Ovary (tissue), 7 donors: ENCODE measurements at regions not wholly inside any gene's neighbourhood (a gene's known extent, or its start where the extent isn't known, plus 50 kb on each side); places are given as distances from the start of the nearest gene placed in this dataset.
"Not testable (repeated sequence)": the region's sequence is repeated elsewhere in the genome, so short reads cannot be mapped to it uniquely, and the experiment has no call there.

Experiments
- DNase-seq, 5 donors: peaks; one replicate each; pipeline ENCODE4 v3.0.0-alpha.2; 2019 to 2020
- H3K27ac ChIP-seq, 2 donors: fragments of 200-600 bp; one replicate each; pipeline versions ENCODE4 v1.5.1 to v1.8.0; 2019 to 2022
- H3K27me3 ChIP-seq: fragments of 200-600 bp; one replicate; pipeline ENCODE4 v1.8.0; 2022
- H3K36me3 ChIP-seq: fragments of 200-600 bp; sonication (generic); one replicate; pipeline ENCODE4 v1.5.1; 2019
- H3K4me1 ChIP-seq: one replicate; pipeline ENCODE4 v1.8.1; 2013; ENCODE audit warnings: mild to moderate bottlenecking, moderate library complexity; ENCODE audit not compliant: insufficient read depth
- H3K4me3 ChIP-seq: fragments of 200-600 bp; sonication (generic); one replicate; pipeline ENCODE4 v1.5.1; 2017
- H3K9me3 ChIP-seq, 2 donors: fragments of 200-600 bp in 1 of 2; sonication (generic) in 1 of 2; one replicate each; pipeline versions ENCODE4 v1.5.1 to v1.8.1; 2013 to 2019; ENCODE audit warnings: mild to moderate bottlenecking in 1 of 2, moderate library complexity in 1 of 2
- CTCF ChIP-seq, 3 donors: fragments of 450-650 bp in 2 of 3; fragments of 200-600 bp in 1 of 3; IDR thresholded peaks; one replicate each; pipeline versions ENCODE4 v1.5.1 to v1.8.0; 2016 to 2022; ENCODE audit warnings: antibody characterized with exemption in 3 of 3, mild to moderate bottlenecking in 1 of 3
- EP300 ChIP-seq: sonication (generic); formaldehyde crosslinking; IDR thresholded peaks from one replicate; pipeline ENCODE4 v1.6.1; 2017; ENCODE audit warnings: antibody characterized with exemption
- POLR2A ChIP-seq: fragments of 450-650 bp; IDR thresholded peaks from one replicate; pipeline ENCODE4 v1.6.1; 2017; ENCODE audit warnings: antibody characterized with exemption, mild to moderate bottlenecking, moderate library complexity
- WGBS, 3 donors: extraction: QIAGEN DNeasy Blood & Tissue Kit in 1 of 3; methylation state at CpG; one replicate each; pipeline versions ENCODE4 v1.1.5 to v1.1.7; 2013 to 2017; 5-methylcytosine and 5-hydroxymethylcytosine counted together
- intact Hi-C, 4 donors: fragments of 100-400 bp; cut with DNase I; formaldehyde crosslinking; loops; one replicate each; pipeline versions ENCODE4 v1.11.0 to v1.15.1; 2022 to 2023
- donor health status: DM: no; HTN: no; CAD: no; lungs with moderate emphysema.
- donor health status: DM: no; HTN: no; CAD: no.
- donor health status: Bipolar disorder and iron deficiency.
- donor health status: DM: no; HTN: no; CAD: no.
- donor health status: DM: yes; HTN: yes; CAD: no.

- DNase-seq: peak; percentile 59 to 87 (median 73)
- H3K4me1 ChIP-seq, H3K27ac ChIP-seq, H3K4me3 ChIP-seq, H3K9me3 ChIP-seq, H3K27me3 ChIP-seq, H3K36me3 ChIP-seq: not testable (repeated sequence)
- intact Hi-C loops: loop anchor here (5.0 to 10.0 kb wide), 2 partner anchors 325 to 638 kb away; partner anchors contain the start of gene OLFM1 (in 4 of the 4)
- WGBS, 3 donors: 7 to 10% (median 9%) methylated on average over 43 of the region's 43 CpGs
- peak; percentile 93 to 98 (median 97) for TF ChIP-seq CTCF (IDR thresholded peaks at IDR 0.05)
These were observed 67.1 kb upstream of the PPP1R26 start for GRCh38 chr9:135412315-135413085.

DNA sequence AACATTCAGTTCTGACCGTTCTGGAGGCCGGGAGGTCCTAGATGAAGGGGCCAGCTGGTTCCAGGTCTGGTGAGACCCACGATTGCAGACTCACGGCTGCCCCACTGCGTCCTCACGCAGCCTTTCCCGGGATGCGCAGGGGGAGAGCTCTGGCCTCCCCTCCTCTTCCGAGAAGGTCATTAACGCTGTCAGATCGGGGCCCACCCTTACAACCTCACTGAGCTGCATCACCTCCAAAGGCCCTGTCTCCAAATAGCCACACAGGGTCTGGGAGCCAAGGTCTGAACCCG is 66.6 kb upstream of the PPP1R26 start:
- H3K27ac ChIP-seq: no peak overlapping the region
- H3K4me1 ChIP-seq: no peaks in the 10 kb centered on the region
- H3K9me3 ChIP-seq: no peaks in the 10 kb centered on the region
- TF ChIP-seq EP300 (no peak), CTCF (IDR thresholded peaks at IDR 0.05) (no peak), POLR2A (no peak)
- no peaks in the 10 kb centered on the region for H3K36me3 ChIP-seq
- no peaks in the 10 kb centered on the region for H3K27me3 ChIP-seq
- WGBS, 3 donors: 57 to 64% (median 62%) methylated on average over 10 to 12 of the region's 12 CpGs
- intact Hi-C loops: loop anchor here (5.0 to 10.0 kb wide), 2 partner anchors 326 to 638 kb away; partner anchors contain the start of gene OLFM1 (in 4 of the 4)
- DNase-seq: no peak
- H3K4me3 ChIP-seq: no peak overlapping the region

- 82 to 85% (median 84%) methylated on average over 18 of the region's 18 CpGs for WGBS, 3 donors
- H3K27me3 ChIP-seq: no peaks in the 10 kb centered on the region
- no peak overlapping the region for H3K4me3 ChIP-seq
- no peaks in the 10 kb centered on the region for H3K9me3 ChIP-seq
- no peaks in the 10 kb centered on the region for H3K4me1 ChIP-seq
- TF ChIP-seq POLR2A (no peak), CTCF (IDR thresholded peaks at IDR 0.05) (no peak), EP300 (no peak)
- H3K36me3 ChIP-seq: no peaks in the 10 kb centered on the region
- DNase-seq: no peak
- H3K27ac ChIP-seq: no peak overlapping the region
- intact Hi-C loops: loop anchor here (5.0 to 10.0 kb wide), 2 partner anchors 326 to 639 kb away; partner anchors contain the start of gene OLFM1 (in 4 of the 4)
These were observed 66.1 kb upstream of the PPP1R26 start for GRCh38 chr9:135413461-135413860.

DNA sequence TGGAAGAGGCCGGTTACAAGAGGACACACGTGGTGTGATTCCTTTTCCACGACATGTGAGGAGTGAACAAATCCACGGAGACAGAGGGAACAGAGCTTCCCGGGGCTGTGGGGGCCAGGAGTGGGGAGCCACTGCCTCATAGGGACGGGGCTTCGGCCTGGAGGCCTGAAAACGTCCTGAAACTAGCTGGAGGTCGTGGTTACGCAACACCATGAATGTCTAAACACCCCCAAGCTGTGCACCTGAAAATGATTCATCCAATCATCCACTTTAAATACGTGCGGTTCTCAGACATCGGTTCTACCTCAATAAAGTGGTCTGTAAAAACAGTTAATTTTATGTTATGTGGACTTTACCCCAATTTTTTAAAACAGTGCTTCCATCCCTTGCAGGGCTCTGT is 65.3 kb upstream of the PPP1R26 start:
- Histone ChIP-seq H3K9me3 (no peaks in the 10 kb centered on the region), H3K27ac (no peak overlapping the region), H3K4me3 (no peak overlapping the region), H3K36me3 (no peaks in the 10 kb centered on the region), H3K27me3 (no peaks in the 10 kb centered on the region), H3K4me1 (no peaks in the 10 kb centered on the region)
- 75 to 79% (median 79%) methylated on average over 13 of the region's 13 CpGs for WGBS, 3 donors
- TF ChIP-seq POLR2A (no peak), EP300 (no peak), CTCF (IDR thresholded peaks at IDR 0.05) (no peak)
- no peak for DNase-seq
- intact Hi-C loops: loop anchor here (5.0 to 10.0 kb wide), 2 partner anchors 327 to 639 kb away; partner anchors contain the start of gene OLFM1 (in 4 of the 4)
